ENCODE measurements at regions not wholly inside any gene's neighbourhood (a gene's known extent, or its start where the extent isn't known, plus 50 kb on each side); places are given as distances from the start of the nearest gene placed in this dataset.

DNA sequence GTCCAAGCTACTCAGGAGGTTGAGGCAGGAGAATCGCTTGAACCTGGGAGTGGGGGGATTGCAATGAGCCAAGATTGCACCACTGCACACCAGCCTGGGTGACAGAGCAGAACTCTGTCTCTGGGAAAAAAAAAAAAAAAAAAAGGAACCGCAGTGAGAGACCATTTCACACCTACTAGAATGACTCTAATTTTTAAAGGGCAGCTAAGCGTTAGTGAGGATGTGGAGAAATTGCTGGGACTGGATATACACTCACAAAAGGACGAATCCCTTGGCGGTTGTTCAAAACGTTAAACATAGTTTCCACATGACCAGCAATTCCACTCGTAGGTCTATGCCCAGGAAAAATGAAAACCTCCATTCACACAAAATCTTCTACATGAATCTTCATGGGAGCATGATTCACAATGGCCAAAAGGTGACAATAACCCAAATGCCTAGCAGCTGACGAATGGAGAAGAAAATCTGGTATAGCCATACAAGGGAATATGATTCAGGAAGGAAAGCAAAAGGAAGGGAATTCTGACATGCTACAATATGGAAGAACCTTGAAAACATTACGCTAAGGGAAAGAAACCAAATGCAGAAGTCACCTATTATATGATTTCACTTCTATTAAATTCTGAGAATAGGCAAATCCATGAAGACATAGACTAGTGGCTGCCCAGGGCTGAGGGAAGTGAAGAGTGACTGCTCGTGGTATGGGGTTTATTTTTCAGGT, 127.0 kb downstream of the CHSY1 start:
- DNase-seq: no peak
- Histone ChIP-seq H3K36me3 (no peaks in the 10 kb centered on the region), H3K27ac (no peak overlapping the region), H3K4me1 (peaks cover 0 to 51% (median 40%) of the 10 kb centered on the region in 4 donors), H3K4me3 (no peak overlapping the region), H3K9me3 (peaks cover 0 to 6% (median 5%) of the 10 kb centered on the region in 3 donors), H3K27me3 (no peaks in the 10 kb centered on the region)
- intact Hi-C loops (cut with DNase I; ENCODE audit: low total_unique reads): loop anchor here (10.0 kb wide), 1 partner anchor 130 kb away; the partner anchor contains the start of gene CHSY1
- TF ChIP-seq, protein P1, sequence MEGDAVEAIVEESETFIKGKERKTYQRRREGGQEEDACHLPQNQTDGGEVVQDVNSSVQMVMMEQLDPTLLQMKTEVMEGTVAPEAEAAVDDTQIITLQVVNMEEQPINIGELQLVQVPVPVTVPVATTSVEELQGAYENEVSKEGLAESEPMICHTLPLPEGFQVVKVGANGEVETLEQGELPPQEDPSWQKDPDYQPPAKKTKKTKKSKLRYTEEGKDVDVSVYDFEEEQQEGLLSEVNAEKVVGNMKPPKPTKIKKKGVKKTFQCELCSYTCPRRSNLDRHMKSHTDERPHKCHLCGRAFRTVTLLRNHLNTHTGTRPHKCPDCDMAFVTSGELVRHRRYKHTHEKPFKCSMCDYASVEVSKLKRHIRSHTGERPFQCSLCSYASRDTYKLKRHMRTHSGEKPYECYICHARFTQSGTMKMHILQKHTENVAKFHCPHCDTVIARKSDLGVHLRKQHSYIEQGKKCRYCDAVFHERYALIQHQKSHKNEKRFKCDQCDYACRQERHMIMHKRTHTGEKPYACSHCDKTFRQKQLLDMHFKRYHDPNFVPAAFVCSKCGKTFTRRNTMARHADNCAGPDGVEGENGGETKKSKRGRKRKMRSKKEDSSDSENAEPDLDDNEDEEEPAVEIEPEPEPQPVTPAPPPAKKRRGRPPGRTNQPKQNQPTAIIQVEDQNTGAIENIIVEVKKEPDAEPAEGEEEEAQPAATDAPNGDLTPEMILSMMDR (IDR thresholded peaks at IDR 0.05): no peak

DNA sequence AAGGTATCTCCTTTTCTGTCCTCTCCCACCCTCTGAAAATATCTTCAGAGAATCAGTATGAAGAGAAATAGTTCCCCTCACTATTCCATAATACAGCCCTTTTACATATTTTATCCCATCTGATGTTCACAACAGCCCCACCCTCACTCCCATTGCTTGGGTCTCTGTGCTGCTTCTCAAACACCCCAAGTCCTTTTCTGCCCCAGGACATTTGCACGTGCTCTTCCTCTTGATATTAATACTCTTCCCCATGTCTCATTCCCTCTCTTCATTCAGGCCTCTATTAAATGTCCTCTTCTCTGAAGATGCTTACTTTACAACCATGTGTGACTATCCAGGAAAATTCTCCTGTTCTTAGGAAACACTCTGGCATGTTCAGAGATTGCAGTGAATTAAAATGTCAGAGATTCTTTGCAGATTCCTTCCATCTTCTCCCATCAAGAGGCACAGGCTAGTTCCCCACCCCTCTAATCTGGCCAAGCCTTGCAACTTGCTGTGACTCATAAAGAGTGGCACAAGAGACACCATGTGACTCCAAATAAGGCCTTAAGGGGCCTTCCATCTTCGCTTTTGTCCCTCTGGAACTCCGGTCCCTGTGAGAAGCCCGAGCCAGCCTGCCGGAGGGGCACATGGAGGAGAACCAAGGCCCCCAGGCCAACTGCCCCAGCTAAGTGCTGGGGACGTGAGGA, 128.5 kb downstream of the CHSY1 start:
- Histone ChIP-seq H3K9me3 (peaks cover 0 to 4% (median 4%) of the 10 kb centered on the region in 3 donors), H3K36me3 (no peaks in the 10 kb centered on the region), H3K4me3 (no peak overlapping the region), H3K27ac (peak overlapping the region in 1 of 2 donors; percentile 13), H3K4me1 (peaks cover 0 to 49% (median 40%) of the 10 kb centered on the region in 4 donors), H3K27me3 (no peaks in the 10 kb centered on the region)
- DNase-seq: no peak
- intact Hi-C loops (cut with DNase I; ENCODE audit: low total_unique reads): loop anchor here (10.0 kb wide), 1 partner anchor 131 kb away; the partner anchor contains the start of gene CHSY1
- TF ChIP-seq, protein P1 (IDR thresholded peaks at IDR 0.05): no peak

DNA sequence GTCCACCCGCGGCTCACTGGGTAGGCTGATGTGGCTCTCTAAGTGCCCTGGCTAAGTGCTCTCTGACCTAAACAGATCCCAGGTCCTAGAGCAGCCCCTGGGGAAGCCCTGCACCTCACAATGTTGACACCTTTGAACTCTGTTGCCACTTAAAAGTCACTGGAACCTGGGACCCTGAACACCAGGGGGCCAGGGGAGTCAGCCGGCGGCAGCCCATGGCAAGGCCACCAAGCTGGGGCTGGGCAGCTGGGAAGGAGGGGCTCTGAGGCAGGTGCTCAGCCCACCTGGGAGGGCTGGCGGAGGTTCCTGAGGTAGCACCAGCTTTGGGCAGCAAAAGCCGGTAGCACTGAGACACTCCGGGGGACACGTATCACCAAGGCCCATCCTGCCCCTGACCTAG, 129.0 kb downstream of the CHSY1 start:
- no peaks in the 10 kb centered on the region for H3K27me3 ChIP-seq
- intact Hi-C loops (cut with DNase I; ENCODE audit: low total_unique reads): loop anchor here (10.0 kb wide), 1 partner anchor 132 kb away; the partner anchor contains the start of gene CHSY1
- H3K9me3 ChIP-seq: no peaks in the 10 kb centered on the region
- H3K36me3 ChIP-seq: no peaks in the 10 kb centered on the region
- peak overlapping the region; percentile 9 to 13 for H3K27ac ChIP-seq
- TF ChIP-seq, protein P1 (IDR thresholded peaks at IDR 0.05): no peak
- H3K4me3 ChIP-seq: no peak overlapping the region
- no peak for DNase-seq
- peaks cover 0 to 44% (median 37%) of the 10 kb centered on the region in 4 donors for H3K4me1 ChIP-seq

DNA sequence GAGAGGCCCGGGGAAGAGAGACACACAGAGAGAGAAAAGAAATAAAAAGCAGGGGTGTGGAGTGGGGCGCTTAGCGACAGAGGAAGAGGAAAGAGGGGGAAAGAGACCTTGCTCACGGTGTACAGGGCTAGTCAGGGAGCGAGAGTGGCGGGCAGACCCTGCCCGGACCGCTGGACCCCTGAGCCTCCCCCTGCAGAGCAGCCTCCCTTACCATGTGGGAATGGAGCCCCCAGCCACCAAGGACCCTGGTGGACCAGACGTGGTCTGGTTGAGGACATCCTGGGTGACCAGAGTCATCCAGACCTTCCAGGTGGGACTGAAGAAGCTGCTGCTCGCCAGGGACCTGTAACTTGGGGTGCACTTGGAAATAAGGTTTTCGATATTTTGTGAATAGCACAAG, 129.6 kb downstream of the CHSY1 start:
- TF ChIP-seq, protein P1 (IDR thresholded peaks at IDR 0.05): no peak
- H3K27me3 ChIP-seq: no peaks in the 10 kb centered on the region
- peak overlapping the region; percentile 81 to 82 for H3K27ac ChIP-seq
- H3K9me3 ChIP-seq: no peaks in the 10 kb centered on the region
- no peaks in the 10 kb centered on the region for H3K36me3 ChIP-seq
- H3K4me3 ChIP-seq: no peak overlapping the region
- peaks cover 0 to 38% (median 32%) of the 10 kb centered on the region in 4 donors for H3K4me1 ChIP-seq
- no peak for DNase-seq
- intact Hi-C loops (cut with DNase I; ENCODE audit: low total_unique reads): loop anchor here (10.0 kb wide), 1 partner anchor 133 kb away; the partner anchor contains the start of gene CHSY1

DNA sequence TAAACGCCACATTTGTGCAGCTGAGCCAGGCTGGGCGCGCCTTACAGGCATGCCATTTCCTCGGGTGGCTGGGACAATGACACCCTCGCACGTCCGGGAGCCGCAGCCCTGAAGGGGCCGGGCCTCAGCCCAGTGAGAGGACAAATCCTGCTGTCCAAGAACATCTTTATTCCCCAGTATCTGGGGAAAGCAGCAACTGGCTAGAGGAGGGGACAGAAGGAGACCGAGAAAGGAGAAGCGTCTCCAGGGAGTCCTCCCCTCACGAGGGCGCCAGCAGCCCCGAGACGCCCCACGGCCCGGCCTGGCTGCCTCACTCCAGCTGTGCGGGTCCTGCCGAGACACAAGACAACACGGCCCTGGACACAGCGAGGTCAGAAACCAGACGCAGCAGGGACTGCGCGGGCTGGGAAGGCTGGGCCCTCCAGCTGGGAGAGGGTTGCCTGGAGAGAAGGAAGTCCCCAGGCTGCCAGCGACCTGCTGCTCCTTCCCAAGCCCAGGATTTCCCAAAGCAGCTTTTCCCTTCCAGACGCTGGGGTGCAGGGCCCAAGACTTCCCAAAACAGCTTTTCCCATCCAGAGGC, 130.2 kb downstream of the CHSY1 start:
- Histone ChIP-seq H3K9me3 (no peaks in the 10 kb centered on the region), H3K4me3 (peak overlapping the region; percentile 32 to 46), H3K27me3 (no peaks in the 10 kb centered on the region), H3K27ac (peak overlapping the region; percentile 81 to 82), H3K36me3 (no peaks in the 10 kb centered on the region), H3K4me1 (peaks cover 0 to 31% (median 26%) of the 10 kb centered on the region in 4 donors)
- peak; percentile 69 to 87 for DNase-seq
- TF ChIP-seq, protein P1 (IDR thresholded peaks at IDR 0.05): peak in 1 of 2 experiments; percentile 23
- intact Hi-C loops (cut with DNase I; ENCODE audit: low total_unique reads): loop anchor here (10.0 kb wide), 1 partner anchor 133 kb away; the partner anchor contains the start of gene CHSY1
